Vagina (tissue), 2 donors: ENCODE measurements at regions not wholly inside any gene's neighbourhood (a gene's known extent, or its start where the extent isn't known, plus 50 kb on each side); places are given as distances from the start of the nearest gene placed in this dataset.

Experiments
- DNase-seq, 2 donors: peaks; one replicate each; pipeline ENCODE4 v3.0.0-alpha.2; 2017; ENCODE audit errors: extremely low spot score in 2 of 2
- H3K27ac ChIP-seq: fragments of 200-600 bp; sonication (generic); one replicate; pipeline ENCODE4 v1.5.1; 2019
- H3K27me3 ChIP-seq: fragments of 200-600 bp; sonication (generic); one replicate; pipeline ENCODE4 v1.5.1; 2019
- H3K36me3 ChIP-seq, 2 donors: fragments of 200-600 bp; sonication (generic); one replicate each; pipeline ENCODE4 v1.5.1; 2017 to 2019
- H3K4me1 ChIP-seq: fragments of 200-600 bp; sonication (generic); one replicate; pipeline ENCODE4 v1.5.1; 2019
- H3K4me3 ChIP-seq, 2 donors: fragments of 200-600 bp; sonication (generic); 1 replicate in 1 of 2; 2 replicates in 1 of 2; pipeline ENCODE4 v1.5.1; 2016 to 2019
- H3K9me3 ChIP-seq: fragments of 200-600 bp; sonication (generic); one replicate; pipeline ENCODE4 v1.5.1; 2019
- CTCF ChIP-seq, 3 experiments: fragments of 450-650 bp in 2 of 3; fragments of 200-600 bp in 1 of 3; sonication (generic) in 1 of 3; IDR thresholded peaks; one replicate each; pipeline ENCODE4 v1.5.1; 2017 to 2019; ENCODE audit warnings: antibody characterized with exemption in 3 of 3, mild to moderate bottlenecking in 2 of 3, moderate library complexity in 2 of 3
- POLR2A ChIP-seq, 2 donors: fragments of 450-650 bp; IDR thresholded peaks; one replicate each; pipeline ENCODE4 v1.6.1; 2017; ENCODE audit warnings: antibody characterized with exemption in 2 of 2, mild to moderate bottlenecking in 2 of 2, moderate library complexity in 2 of 2
- POLR2AphosphoS5 ChIP-seq, 2 donors: sonication (generic); formaldehyde crosslinking; IDR thresholded peaks; one replicate each; pipeline ENCODE4 v1.9.0; 2017; ENCODE audit warnings: antibody characterized with exemption in 2 of 2, mild to moderate bottlenecking in 2 of 2, low read depth in 1 of 2; ENCODE audit not compliant: insufficient read depth in 1 of 2
- intact Hi-C: fragments of 100-400 bp; cut with DNase I; formaldehyde crosslinking; loops from one replicate; pipeline ENCODE4 v1.15.1; 2023

GRCh38 chr10:29784175-29784773 is 149.5 kb upstream of the SVIL start:
- Histone ChIP-seq H3K9me3 (no peaks in the 10 kb centered on the region), H3K36me3 (no peaks in the 10 kb centered on the region), H3K27me3 (no peaks in the 10 kb centered on the region), H3K4me3 (no peak overlapping the region), H3K4me1 (peaks cover 11% of the 10 kb centered on the region), H3K27ac (peak overlapping the region; percentile 76)
- DNase-seq: peak in 1 of 2 donors; percentile 94
- TF ChIP-seq POLR2A (IDR thresholded peaks at IDR 0.05) (no peak), CTCF (IDR thresholded peaks at IDR 0.05) (no peak), POLR2AphosphoS5 (IDR thresholded peaks at IDR 0.05; ENCODE audit: insufficient read depth in 1 of 2, low read depth in 1 of 2) (peak in 1 of 2 donors; percentile 100)
- intact Hi-C loops: no loop called here

GRCh38 chr10:29783201-29783947 is 148.6 kb upstream of the SVIL start:
- no peak for DNase-seq
- Histone ChIP-seq H3K9me3 (no peaks in the 10 kb centered on the region), H3K4me3 (no peak overlapping the region), H3K27ac (peak overlapping the region; percentile 76), H3K36me3 (no peaks in the 10 kb centered on the region), H3K4me1 (peaks cover 11% of the 10 kb centered on the region), H3K27me3 (no peaks in the 10 kb centered on the region)
- intact Hi-C loops: no loop called here
- TF ChIP-seq CTCF (IDR thresholded peaks at IDR 0.05): no peak
- TF ChIP-seq POLR2AphosphoS5 (IDR thresholded peaks at IDR 0.05; ENCODE audit: insufficient read depth in 1 of 2, low read depth in 1 of 2): no peak
- TF ChIP-seq POLR2A (IDR thresholded peaks at IDR 0.05): no peak

GRCh38 chr10:29780639-29781038 is 145.9 kb upstream of the SVIL start:
- TF ChIP-seq POLR2AphosphoS5 (IDR thresholded peaks at IDR 0.05; ENCODE audit: insufficient read depth in 1 of 2, low read depth in 1 of 2): no peak
- no peak for TF ChIP-seq POLR2A (IDR thresholded peaks at IDR 0.05)
- no peak for TF ChIP-seq CTCF (IDR thresholded peaks at IDR 0.05)
- H3K27ac ChIP-seq: no peak overlapping the region
- no peaks in the 10 kb centered on the region for H3K9me3 ChIP-seq
- no peak overlapping the region for H3K4me3 ChIP-seq
- no peaks in the 10 kb centered on the region for H3K27me3 ChIP-seq
- peaks cover 11% of the 10 kb centered on the region for H3K4me1 ChIP-seq
- no peaks in the 10 kb centered on the region for H3K36me3 ChIP-seq
- peak in 1 of 2 donors; percentile 16 for DNase-seq
- intact Hi-C loops: no loop called here

- no peak overlapping the region for H3K4me3 ChIP-seq
- no peaks in the 10 kb centered on the region for H3K27me3 ChIP-seq
- H3K4me1 ChIP-seq: peaks cover 11% of the 10 kb centered on the region
- H3K36me3 ChIP-seq: no peaks in the 10 kb centered on the region
- intact Hi-C loops: no loop called here
- H3K9me3 ChIP-seq: no peaks in the 10 kb centered on the region
- no peak for TF ChIP-seq POLR2AphosphoS5 (IDR thresholded peaks at IDR 0.05; ENCODE audit: insufficient read depth in 1 of 2, low read depth in 1 of 2)
- TF ChIP-seq CTCF (IDR thresholded peaks at IDR 0.05): no peak
- TF ChIP-seq POLR2A (IDR thresholded peaks at IDR 0.05): no peak
- H3K27ac ChIP-seq: no peak overlapping the region
- DNase-seq: no peak
These were observed 145.3 kb upstream of the SVIL start for GRCh38 chr10:29780096-29780495.

GRCh38 chr10:29776246-29776645 is 141.5 kb upstream of the SVIL start:
- Histone ChIP-seq H3K27me3 (no peaks in the 10 kb centered on the region), H3K27ac (no peak overlapping the region), H3K36me3 (no peaks in the 10 kb centered on the region), H3K9me3 (no peaks in the 10 kb centered on the region), H3K4me1 (no peaks in the 10 kb centered on the region), H3K4me3 (no peak overlapping the region)
- TF ChIP-seq CTCF (IDR thresholded peaks at IDR 0.05) (no peak), POLR2AphosphoS5 (IDR thresholded peaks at IDR 0.05; ENCODE audit: insufficient read depth in 1 of 2, low read depth in 1 of 2) (no peak), POLR2A (IDR thresholded peaks at IDR 0.05) (no peak)
- no peak for DNase-seq
- intact Hi-C loops: no loop called here
